Activated T-cell treated with anti-CD3 and anti-CD28 coated beads, Interleukin-2, amount 50 U/mL, for 1 hour (primary cell): ENCODE measurements at regions not wholly inside any gene's neighbourhood (a gene's known extent, or its start where the extent isn't known, plus 50 kb on each side); places are given as distances from the start of the nearest gene placed in this dataset.
"Not testable (repeated sequence)": the region's sequence is repeated elsewhere in the genome, so short reads cannot be mapped to it uniquely, and the experiment has no call there.

ENCODE experiments used
- DNase-seq: peaks from one replicate; pipeline ENCODE4 v3.0.0-alpha.2; 2020

DNA sequence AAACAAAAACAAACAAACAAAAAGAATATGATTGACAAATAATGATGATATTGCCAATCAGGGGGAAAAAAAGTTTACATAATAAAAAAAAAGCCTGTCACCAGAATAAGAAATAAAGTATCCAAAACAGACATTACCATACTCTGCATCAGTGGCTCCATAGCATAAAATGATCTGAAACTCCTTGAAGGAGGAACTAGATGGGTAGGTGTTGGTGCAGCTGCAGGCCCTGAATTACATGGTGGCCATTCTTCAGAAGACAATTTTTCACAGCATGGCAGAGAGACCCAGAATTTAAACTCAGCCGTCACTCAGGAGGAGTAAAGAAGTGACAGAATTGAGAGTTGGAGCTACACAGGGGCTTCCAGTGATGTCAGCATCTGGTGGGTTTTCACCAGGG lies 60.2 kb downstream of the GLUL start:
- no peak for DNase-seq

GRCh38 chr1:182330303-182330702 lies 61.3 kb downstream of the GLUL start:
- DNase-seq: no peak

DNA sequence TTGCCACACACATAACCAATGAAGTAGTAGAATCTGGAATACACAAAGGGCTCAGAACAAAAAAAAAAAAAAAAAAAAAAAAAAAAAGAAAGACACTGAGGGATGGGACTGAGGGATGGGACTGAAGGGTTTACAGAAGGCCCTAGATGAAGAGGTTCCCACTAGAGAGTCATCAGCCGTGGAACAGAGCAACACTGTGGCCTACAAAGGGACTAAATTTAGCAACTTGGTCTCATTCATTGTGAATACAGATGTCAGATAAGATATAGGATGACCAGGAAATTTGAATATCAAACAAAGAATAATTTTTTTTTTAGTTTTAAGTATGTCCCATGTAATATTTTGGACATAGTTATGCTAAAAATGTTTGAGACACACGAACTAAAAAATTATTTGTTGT lies 62.1 kb downstream of the GLUL start:
- no peak for DNase-seq

DNA sequence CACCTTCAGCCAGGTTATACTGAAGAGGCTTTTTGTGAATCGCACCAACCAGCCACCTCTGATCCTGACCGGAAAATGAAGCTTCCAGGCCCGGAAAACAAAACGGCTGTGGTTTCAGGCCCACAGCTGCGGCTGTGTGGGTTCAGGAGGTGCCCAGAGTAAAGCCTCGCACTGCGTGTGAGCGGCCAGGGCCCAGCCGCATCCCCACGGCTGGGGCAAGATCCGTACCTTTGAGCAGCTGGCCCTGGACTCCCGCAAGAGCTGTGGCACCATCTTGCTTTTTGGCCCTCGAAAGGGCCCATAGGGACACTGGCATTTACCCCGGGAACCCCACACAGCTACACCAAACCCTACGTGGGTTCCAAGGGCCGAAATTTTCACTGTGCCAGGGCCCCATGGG lies 63.0 kb downstream of the GLUL start:
- DNase-seq: no peak

DNA sequence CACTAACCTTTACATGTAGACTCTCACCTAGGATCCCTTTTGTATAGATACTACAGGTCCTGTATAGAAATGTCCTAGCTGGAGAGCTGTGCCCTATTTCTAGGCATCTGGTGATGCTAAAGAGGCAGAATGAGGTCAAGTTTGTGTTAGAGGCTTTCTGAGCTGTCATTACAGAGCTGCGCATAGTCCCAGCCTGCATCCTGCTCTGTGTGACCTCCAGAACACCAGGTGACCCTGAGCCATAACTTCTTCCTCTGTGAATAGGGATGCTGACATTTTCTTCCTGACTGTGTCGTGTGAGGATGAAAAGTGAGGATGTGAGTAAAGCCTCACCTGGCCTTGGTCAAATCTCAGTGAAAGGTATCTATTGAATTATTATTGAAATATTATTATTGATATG lies 66.3 kb downstream of the GLUL start:
- DNase-seq: no peak

- not testable (repeated sequence) for DNase-seq
These were observed 70.1 kb downstream of the GLUL start for GRCh38 chr1:182321532-182321931.

GRCh38 chr1:182317611-182318161 lies 73.9 kb downstream of the GLUL start:
- DNase-seq: no peak

GRCh38 chr1:182316454-182316853 lies 75.1 kb downstream of the GLUL start:
- not testable (repeated sequence) for DNase-seq

GRCh38 chr1:182315167-182315556 lies 76.4 kb downstream of the GLUL start:
- no peak for DNase-seq

GRCh38 chr1:182309631-182310351 lies 81.8 kb downstream of the GLUL start:
- DNase-seq: no peak

GRCh38 chr1:182308826-182309225 lies 82.8 kb downstream of the GLUL start:
- DNase-seq: no peak

GRCh38 chr1:182307486-182307885 lies 84.1 kb downstream of the GLUL start:
- not testable (repeated sequence) for DNase-seq

GRCh38 chr1:182305861-182306260 lies 85.7 kb downstream of the GLUL start:
- DNase-seq: no peak

DNA sequence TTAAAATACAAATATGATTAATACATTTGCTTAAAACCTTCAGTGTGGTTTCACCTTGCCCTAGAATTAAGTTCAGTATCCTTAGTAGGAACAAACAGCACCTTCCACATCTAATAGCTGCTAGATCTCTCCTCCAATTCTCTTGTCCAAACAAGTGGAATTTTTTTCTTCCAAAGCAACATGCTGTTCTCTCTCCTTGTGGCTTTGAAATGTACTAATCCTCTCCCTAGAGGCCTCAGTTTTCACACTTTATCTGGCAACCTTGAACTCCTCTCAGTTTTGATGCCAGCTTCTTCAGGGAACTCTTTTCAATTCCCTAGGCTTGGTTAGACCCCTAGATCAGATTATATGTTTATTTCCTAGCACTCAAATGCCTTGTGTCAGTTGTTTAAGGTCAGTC lies 87.0 kb downstream of the GLUL start:
- no peak for DNase-seq

DNA sequence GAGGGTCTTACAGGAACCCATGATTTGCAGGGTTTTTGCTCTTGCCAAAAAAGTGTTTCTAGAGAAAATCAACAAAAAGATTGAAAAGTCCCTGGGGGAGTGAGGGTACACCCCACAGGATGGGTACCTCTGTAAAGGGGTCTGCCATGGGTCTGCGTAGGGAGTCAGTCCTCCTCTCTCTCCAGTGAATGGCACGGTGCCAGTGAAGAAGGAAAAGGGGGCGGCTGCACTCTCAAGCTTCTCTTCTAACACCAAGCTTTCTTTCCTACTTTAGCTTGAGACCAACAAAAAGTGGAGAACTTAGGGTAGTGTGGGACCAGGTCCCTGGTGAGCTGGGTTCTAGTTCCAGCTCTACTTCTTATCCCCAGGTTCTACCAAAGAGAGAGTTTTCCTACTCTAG lies 87.4 kb downstream of the GLUL start:
- DNase-seq: no peak

- no peak for DNase-seq
These were observed 87.8 kb downstream of the GLUL start for GRCh38 chr1:182303778-182304177.

GRCh38 chr1:182301467-182302198 lies 90.0 kb downstream of the GLUL start:
- DNase-seq: no peak

- no peak for DNase-seq
These were observed 90.6 kb downstream of the GLUL start for GRCh38 chr1:182301026-182301436.

GRCh38 chr1:182299728-182300616 lies 91.6 kb downstream of the GLUL start:
- no peak for DNase-seq

DNA sequence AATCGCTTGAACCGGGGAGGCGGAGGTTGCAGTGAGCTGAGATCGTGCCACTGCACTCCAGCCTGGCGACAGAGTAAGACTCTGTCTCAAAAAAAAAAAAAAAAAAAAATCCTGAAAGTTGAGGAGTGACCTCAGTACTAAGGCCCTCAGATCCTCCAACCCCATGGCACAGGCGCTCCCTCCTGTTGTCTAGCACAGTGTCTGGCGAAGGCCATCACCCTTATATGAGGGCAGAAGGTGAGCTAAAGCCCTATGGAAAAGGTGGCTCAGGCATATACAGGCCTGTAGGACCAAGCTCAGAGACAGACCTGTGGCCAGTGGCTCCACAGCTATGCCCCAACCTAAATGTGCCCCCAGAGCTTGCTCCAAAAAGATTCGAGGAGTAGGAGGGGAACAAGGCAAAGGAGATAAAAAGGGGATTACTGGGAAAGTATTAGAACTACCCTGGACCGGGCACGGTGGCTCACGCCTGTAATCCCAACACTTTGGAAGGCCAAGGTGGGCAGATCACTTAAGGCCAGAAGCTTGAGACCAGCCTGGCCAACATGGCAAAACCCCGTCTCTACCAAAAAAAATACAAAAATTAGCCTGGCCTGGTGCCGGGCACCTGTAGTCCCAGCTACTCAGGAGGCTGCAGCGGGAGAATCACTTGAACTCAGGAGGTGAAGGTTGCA lies 92.4 kb downstream of the GLUL start:
- not testable (repeated sequence) for DNase-seq

- no peak for DNase-seq
These were observed 94.3 kb downstream of the GLUL start for GRCh38 chr1:182297335-182297734.

DNA sequence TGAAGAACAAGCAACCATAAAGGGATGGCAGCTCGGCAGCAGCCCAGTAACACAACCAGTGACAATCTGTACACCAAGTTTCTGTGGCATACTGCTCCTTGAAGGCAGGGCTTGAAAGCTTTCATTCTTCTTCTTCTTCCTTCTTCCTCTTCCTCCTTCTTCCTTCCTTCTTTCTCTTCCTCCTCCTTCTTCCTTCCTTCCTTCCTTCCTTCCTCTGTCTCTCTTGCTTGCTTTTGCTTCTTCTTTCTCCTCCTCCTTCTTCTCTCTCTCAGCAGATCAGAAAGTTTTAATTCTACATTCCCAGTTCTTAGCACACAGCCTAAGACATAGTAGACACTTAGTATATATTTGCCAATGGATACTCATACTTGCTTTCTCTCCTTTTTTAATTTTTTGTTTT lies 95.9 kb downstream of the GLUL start:
- DNase-seq: no peak

DNA sequence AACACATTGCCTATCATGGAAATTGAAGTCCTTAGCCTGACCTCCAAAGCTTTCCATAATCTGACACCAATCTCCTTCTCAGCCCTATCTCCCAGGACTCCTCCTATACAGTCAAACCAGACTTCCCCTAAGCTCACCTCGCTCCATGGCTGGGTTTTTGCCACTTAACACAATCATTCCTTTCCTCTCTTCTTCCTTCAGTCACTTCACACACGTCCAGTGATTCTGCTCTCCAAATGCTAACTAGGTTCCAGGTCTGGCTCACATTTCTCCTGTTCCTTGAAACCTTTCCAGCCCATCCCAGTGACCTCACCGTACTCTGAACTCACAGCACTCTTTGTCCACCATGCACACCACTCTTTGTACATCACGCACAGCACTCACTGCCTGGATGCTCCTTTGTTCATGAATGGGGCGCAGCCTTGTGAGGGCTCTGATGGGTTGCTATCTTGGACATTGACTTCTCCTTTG lies 98.4 kb downstream of the GLUL start:
- DNase-seq: no peak
